Activated T-cell treated with anti-CD3 and anti-CD28 coated beads, Interleukin-2, amount 50 U/mL, for 72 hours (primary cell): ENCODE measurements at regions not wholly inside any gene's neighbourhood (a gene's known extent, or its start where the extent isn't known, plus 50 kb on each side); places are given as distances from the start of the nearest gene placed in this dataset.
"Not testable (repeated sequence)": the region's sequence is repeated elsewhere in the genome, so short reads cannot be mapped to it uniquely, and the experiment has no call there.

Experiments used
- ATAC-seq, 2 donors: fragments of 150-1000 bp; cut with Tn5 transposase; replicated peaks in 1 of 2; 2 replicates each; pipeline ENCODE4 v1.10.0; 2021; ENCODE audit warnings: moderate library complexity in 2 of 2, mild to moderate bottlenecking in 1 of 2
- DNase-seq, 2 donors: peaks; one replicate each; pipeline ENCODE4 v3.0.0; 2021 to 2022; ENCODE audit warnings: mixed read lengths in 1 of 2
- H3K27ac Mint-ChIP-seq: one replicate; pipeline ENCODE4 v1.8.0; 2022; ENCODE audit warnings: mild to moderate bottlenecking, moderate library complexity, mixed read lengths
- H3K27me3 Mint-ChIP-seq: one replicate; pipeline ENCODE4 v1.8.0; 2022; ENCODE audit warnings: low read depth, mixed read lengths
- H3K36me3 Mint-ChIP-seq, 2 donors: one replicate each; pipeline ENCODE4 v1.8.0; 2022; ENCODE audit warnings: mixed read lengths in 2 of 2, mild to moderate bottlenecking in 1 of 2; ENCODE audit not compliant: insufficient read depth in 2 of 2
- H3K4me1 Mint-ChIP-seq: one replicate; pipeline ENCODE4 v1.8.0; 2022; ENCODE audit warnings: low read depth, mixed read lengths
- H3K4me3 Mint-ChIP-seq, 2 donors: one replicate each; pipeline ENCODE4 v1.8.0; 2022; ENCODE audit warnings: mild to moderate bottlenecking in 2 of 2, mixed read lengths in 2 of 2, moderate library complexity in 2 of 2
- H3K9me3 Mint-ChIP-seq, 2 donors: one replicate each; pipeline ENCODE4 v1.8.0; 2022; ENCODE audit warnings: mixed read lengths in 2 of 2

GRCh38 chr18:33835419-33835818, 257.4 kb downstream of the ASXL3 start:
- peaks cover 0 to 1% of the 10 kb centered on the region in 2 donors for H3K36me3 Mint-ChIP-seq
- DNase-seq: no peak
- no peak for ATAC-seq

GRCh38 chr18:33833842-33834241, 255.8 kb downstream of the ASXL3 start:
- H3K4me3 Mint-ChIP-seq: no peak overlapping the region
- no peak overlapping the region for H3K27ac Mint-ChIP-seq
- no peaks in the 10 kb centered on the region for H3K27me3 Mint-ChIP-seq
- ATAC-seq (no peak), DNase-seq (no peak)
- peaks cover 0 to 1% of the 10 kb centered on the region in 2 donors for H3K36me3 Mint-ChIP-seq
- H3K9me3 Mint-ChIP-seq: peaks cover 2 to 7% of the 10 kb centered on the region in 2 donors
- H3K4me1 Mint-ChIP-seq: no peaks in the 10 kb centered on the region

More at GRCh38 chr18:33835419-33835818, 257.4 kb downstream of the ASXL3 start:
- no peaks in the 10 kb centered on the region for H3K4me1 Mint-ChIP-seq
- H3K9me3 Mint-ChIP-seq: peaks cover 2 to 7% of the 10 kb centered on the region in 2 donors
- no peak overlapping the region for H3K27ac Mint-ChIP-seq
- no peak overlapping the region for H3K4me3 Mint-ChIP-seq
- H3K27me3 Mint-ChIP-seq: no peaks in the 10 kb centered on the region

GRCh38 chr18:33831424-33831823, 253.4 kb downstream of the ASXL3 start:
- ATAC-seq (no peak), DNase-seq (no peak)
- no peaks in the 10 kb centered on the region for H3K4me1 Mint-ChIP-seq
- H3K4me3 Mint-ChIP-seq: no peak overlapping the region
- H3K27me3 Mint-ChIP-seq: no peaks in the 10 kb centered on the region
- peaks cover 1% of the 10 kb centered on the region in 2 donors for H3K36me3 Mint-ChIP-seq
- peaks cover 2 to 7% of the 10 kb centered on the region in 2 donors for H3K9me3 Mint-ChIP-seq
- no peak overlapping the region for H3K27ac Mint-ChIP-seq

GRCh38 chr18:33830213-33830612, 252.2 kb downstream of the ASXL3 start:
- Mint-ChIP-seq H3K9me3 (peaks cover 2 to 10% of the 10 kb centered on the region in 2 donors), H3K36me3 (peaks cover 1% of the 10 kb centered on the region in 2 donors), H3K27ac (no peak overlapping the region), H3K4me3 (no peak overlapping the region), H3K4me1 (no peaks in the 10 kb centered on the region), H3K27me3 (no peaks in the 10 kb centered on the region)
- no peak for ATAC-seq
- DNase-seq: no peak

- H3K36me3 Mint-ChIP-seq: peaks cover 1% of the 10 kb centered on the region in 2 donors
Observed at GRCh38 chr18:33828949-33829348, 250.9 kb downstream of the ASXL3 start.

GRCh38 chr18:33826151-33826550, 248.1 kb downstream of the ASXL3 start:
- ATAC-seq (no peak), DNase-seq (no peak)
- Mint-ChIP-seq H3K27me3 (no peaks in the 10 kb centered on the region), H3K4me3 (no peak overlapping the region), H3K27ac (no peak overlapping the region), H3K4me1 (no peaks in the 10 kb centered on the region), H3K36me3 (peaks cover 0 to 1% of the 10 kb centered on the region in 2 donors), H3K9me3 (peaks cover 8 to 12% of the 10 kb centered on the region in 2 donors)

More at GRCh38 chr18:33828949-33829348, 250.9 kb downstream of the ASXL3 start:
- no peak overlapping the region for H3K27ac Mint-ChIP-seq
- no peaks in the 10 kb centered on the region for H3K27me3 Mint-ChIP-seq
- ATAC-seq (no peak), DNase-seq (no peak)
- no peaks in the 10 kb centered on the region for H3K4me1 Mint-ChIP-seq
- H3K9me3 Mint-ChIP-seq: peaks cover 4 to 12% of the 10 kb centered on the region in 2 donors
- H3K4me3 Mint-ChIP-seq: no peak overlapping the region

GRCh38 chr18:33821503-33821902, 243.5 kb downstream of the ASXL3 start:
- Mint-ChIP-seq H3K27ac (no peak overlapping the region), H3K27me3 (no peaks in the 10 kb centered on the region), H3K36me3 (peaks cover 2 to 3% of the 10 kb centered on the region in 2 donors), H3K4me1 (no peaks in the 10 kb centered on the region), H3K9me3 (peaks cover 12 to 16% of the 10 kb centered on the region in 2 donors), H3K4me3 (no peak overlapping the region)
- DNase-seq (no peak), ATAC-seq (no peak)

GRCh38 chr18:33820517-33821371, 242.7 kb downstream of the ASXL3 start:
- H3K27me3 Mint-ChIP-seq: no peaks in the 10 kb centered on the region
- H3K4me1 Mint-ChIP-seq: no peaks in the 10 kb centered on the region
- H3K36me3 Mint-ChIP-seq: peaks cover 2 to 3% of the 10 kb centered on the region in 2 donors
- no peak overlapping the region for H3K4me3 Mint-ChIP-seq
- peaks cover 12% of the 10 kb centered on the region in 2 donors for H3K9me3 Mint-ChIP-seq
- no peak for ATAC-seq
- no peak overlapping the region for H3K27ac Mint-ChIP-seq
- no peak for DNase-seq

GRCh38 chr18:33819692-33820343, 241.8 kb downstream of the ASXL3 start:
- H3K9me3 Mint-ChIP-seq: peaks cover 12% of the 10 kb centered on the region in 2 donors
- ATAC-seq, H3K4me1 Mint-ChIP-seq, H3K27me3 Mint-ChIP-seq, H3K4me3 Mint-ChIP-seq, DNase-seq, H3K27ac Mint-ChIP-seq, H3K36me3 Mint-ChIP-seq: not testable (repeated sequence)

GRCh38 chr18:33818145-33818544, 240.1 kb downstream of the ASXL3 start:
- peaks cover 2 to 3% of the 10 kb centered on the region in 2 donors for H3K36me3 Mint-ChIP-seq
- H3K27ac Mint-ChIP-seq: no peak overlapping the region
- no peaks in the 10 kb centered on the region for H3K4me1 Mint-ChIP-seq
- ATAC-seq (no peak), DNase-seq (no peak)
- H3K27me3 Mint-ChIP-seq: no peaks in the 10 kb centered on the region
- no peak overlapping the region for H3K4me3 Mint-ChIP-seq
- peaks cover 6 to 8% of the 10 kb centered on the region in 2 donors for H3K9me3 Mint-ChIP-seq

GRCh38 chr18:33817096-33817495, 239.1 kb downstream of the ASXL3 start:
- Mint-ChIP-seq H3K27me3 (no peaks in the 10 kb centered on the region), H3K9me3 (peaks cover 6 to 8% of the 10 kb centered on the region in 2 donors), H3K4me3 (no peak overlapping the region), H3K4me1 (no peaks in the 10 kb centered on the region), H3K27ac (no peak overlapping the region), H3K36me3 (peaks cover 2 to 3% of the 10 kb centered on the region in 2 donors)
- no peak for DNase-seq
- no peak for ATAC-seq

GRCh38 chr18:33814546-33814945, 236.5 kb downstream of the ASXL3 start:
- no peak for ATAC-seq
- Mint-ChIP-seq H3K27me3 (no peaks in the 10 kb centered on the region), H3K36me3 (peaks cover 0 to 2% of the 10 kb centered on the region in 2 donors), H3K4me3 (no peak overlapping the region), H3K9me3 (peaks cover 5 to 7% of the 10 kb centered on the region in 2 donors), H3K4me1 (no peaks in the 10 kb centered on the region), H3K27ac (no peak overlapping the region)
- DNase-seq: no peak

GRCh38 chr18:33812186-33812585, 234.2 kb downstream of the ASXL3 start:
- no peak for DNase-seq
- Mint-ChIP-seq H3K27ac (no peak overlapping the region), H3K4me3 (no peak overlapping the region), H3K36me3 (peaks cover 0 to 2% of the 10 kb centered on the region in 2 donors), H3K4me1 (no peaks in the 10 kb centered on the region), H3K9me3 (peaks cover 2 to 6% of the 10 kb centered on the region in 2 donors), H3K27me3 (no peaks in the 10 kb centered on the region)
- no peak for ATAC-seq
